Natural killer cell (primary cell): ENCODE measurements at regions not wholly inside any gene's neighbourhood (a gene's known extent, or its start where the extent isn't known, plus 50 kb on each side); places are given as distances from the start of the nearest gene placed in this dataset.
"Not testable (repeated sequence)": the region's sequence is repeated elsewhere in the genome, so short reads cannot be mapped to it uniquely, and the experiment has no call there.

ENCODE experiments used
- ATAC-seq, 3 donors: fragments of 150-1000 bp in 2 of 3; fragments of 200-7000 bp in 1 of 3; cut with Tn5 transposase; 1 replicate in 1 of 3; 2 replicates in 2 of 3; pipeline ENCODE4 v1.10.0; 2021; ENCODE audit warnings: mild to moderate bottlenecking in 2 of 3, moderate library complexity in 2 of 3
- DNase-seq, 2 donors: peaks; one replicate each; pipeline versions ENCODE4 v3.0.0 to v3.0.0-alpha.2; 2013 to 2021; ENCODE audit warnings: mixed read lengths in 1 of 2
- H3K27ac ChIP-seq: one replicate; pipeline ENCODE4 v1.5.1; 2013; ENCODE audit warnings: mild to moderate bottlenecking, low read length
- H3K27me3 ChIP-seq: one replicate; pipeline ENCODE4 v1.6.1; 2013; ENCODE audit warnings: low read length; ENCODE audit not compliant: control insufficient read depth, insufficient read depth
- H3K36me3 ChIP-seq: one replicate; pipeline ENCODE4 v1.6.1; 2013; ENCODE audit warnings: low read length; ENCODE audit not compliant: control insufficient read depth, insufficient read depth
- H3K4me1 ChIP-seq: one replicate; pipeline ENCODE4 v1.6.1; 2013; ENCODE audit warnings: low read length; ENCODE audit not compliant: control insufficient read depth, insufficient read depth
- H3K4me3 ChIP-seq: one replicate; pipeline ENCODE4 v1.5.1; 2013; ENCODE audit warnings: low read length
- H3K9me3 ChIP-seq: one replicate; pipeline ENCODE4 v1.6.1; 2013; ENCODE audit warnings: low read length; ENCODE audit not compliant: control insufficient read depth, insufficient read depth
- H3K27ac Mint-ChIP-seq, 2 donors: one replicate each; pipeline ENCODE4 v1.8.0; 2022; ENCODE audit warnings: mild to moderate bottlenecking in 2 of 2, mixed read lengths in 2 of 2, moderate library complexity in 1 of 2
- H3K27me3 Mint-ChIP-seq, 2 donors: one replicate each; pipeline ENCODE4 v1.8.0; 2022; ENCODE audit warnings: low read depth in 2 of 2, mixed read lengths in 2 of 2
- H3K36me3 Mint-ChIP-seq: one replicate; pipeline ENCODE4 v1.8.0; 2022; ENCODE audit warnings: mixed read lengths
- H3K4me1 Mint-ChIP-seq, 2 donors: one replicate each; pipeline ENCODE4 v1.8.0; 2022; ENCODE audit warnings: mixed read lengths in 2 of 2
- H3K4me3 Mint-ChIP-seq: one replicate; pipeline ENCODE4 v1.8.0; 2022; ENCODE audit warnings: mild to moderate bottlenecking, moderate library complexity, mixed read lengths
- H3K9me3 Mint-ChIP-seq, 2 donors: one replicate each; pipeline ENCODE4 v1.8.0; 2022; ENCODE audit warnings: mixed read lengths in 2 of 2
- WGBS: methylation state at CpG from one replicate; pipeline ENCODE4 v1.1.7; 2013; ENCODE audit warnings: missing lambda C conversion rate; ENCODE audit not compliant: insufficient coverage; 5-methylcytosine and 5-hydroxymethylcytosine counted together
- intact Hi-C: fragments of 100-400 bp; cut with micrococcal nuclease; formaldehyde crosslinking; loops from one replicate; pipeline ENCODE4 v1.14.2; 2022
- TF ChIP-seq, protein P1 (sequence below): fragments of 200-600 bp; IDR thresholded peaks from one replicate; pipeline ENCODE4 v1.8.0; 2022; ENCODE audit warnings: antibody characterized with exemption

- no peak for DNase-seq
- Histone ChIP-seq H3K27me3 (no peaks in the 10 kb centered on the region), H3K27ac (no peak overlapping the region), H3K36me3 (no peaks in the 10 kb centered on the region), H3K4me3 (no peak overlapping the region), H3K4me1 (no peaks in the 10 kb centered on the region), H3K9me3 (no peaks in the 10 kb centered on the region)
- intact Hi-C loops = no loop called here
- no peak for ATAC-seq
- Mint-ChIP-seq H3K27ac (no peak overlapping the region), H3K27me3 (peaks cover 0 to 6% of the 10 kb centered on the region in 2 donors), H3K36me3 (no peaks in the 10 kb centered on the region), H3K9me3 (no peaks in the 10 kb centered on the region), H3K4me1 (no peaks in the 10 kb centered on the region), H3K4me3 (no peak overlapping the region)
- TF ChIP-seq, protein P1, sequence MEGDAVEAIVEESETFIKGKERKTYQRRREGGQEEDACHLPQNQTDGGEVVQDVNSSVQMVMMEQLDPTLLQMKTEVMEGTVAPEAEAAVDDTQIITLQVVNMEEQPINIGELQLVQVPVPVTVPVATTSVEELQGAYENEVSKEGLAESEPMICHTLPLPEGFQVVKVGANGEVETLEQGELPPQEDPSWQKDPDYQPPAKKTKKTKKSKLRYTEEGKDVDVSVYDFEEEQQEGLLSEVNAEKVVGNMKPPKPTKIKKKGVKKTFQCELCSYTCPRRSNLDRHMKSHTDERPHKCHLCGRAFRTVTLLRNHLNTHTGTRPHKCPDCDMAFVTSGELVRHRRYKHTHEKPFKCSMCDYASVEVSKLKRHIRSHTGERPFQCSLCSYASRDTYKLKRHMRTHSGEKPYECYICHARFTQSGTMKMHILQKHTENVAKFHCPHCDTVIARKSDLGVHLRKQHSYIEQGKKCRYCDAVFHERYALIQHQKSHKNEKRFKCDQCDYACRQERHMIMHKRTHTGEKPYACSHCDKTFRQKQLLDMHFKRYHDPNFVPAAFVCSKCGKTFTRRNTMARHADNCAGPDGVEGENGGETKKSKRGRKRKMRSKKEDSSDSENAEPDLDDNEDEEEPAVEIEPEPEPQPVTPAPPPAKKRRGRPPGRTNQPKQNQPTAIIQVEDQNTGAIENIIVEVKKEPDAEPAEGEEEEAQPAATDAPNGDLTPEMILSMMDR = no peak
- 65% methylated on average over 19 of the region's 19 CpGs for WGBS
Measured at GRCh38 chr12:131390412-131391334, 320.2 kb upstream of the SFSWAP start.

GRCh38 chr12:131391399-131391798 lies 319.5 kb upstream of the SFSWAP start:
- H3K27me3 Mint-ChIP-seq = peaks cover 0 to 6% of the 10 kb centered on the region in 2 donors
- no peaks in the 10 kb centered on the region for H3K4me1 Mint-ChIP-seq
- peak overlapping the region in 1 of 2 donors; percentile 8 for H3K27ac Mint-ChIP-seq
- H3K9me3 ChIP-seq = no peaks in the 10 kb centered on the region
- 87% methylated on average over 10 of the region's 10 CpGs for WGBS
- H3K4me3 Mint-ChIP-seq = no peak overlapping the region
- no peaks in the 10 kb centered on the region for H3K4me1 ChIP-seq
- H3K27ac ChIP-seq = no peak overlapping the region
- TF ChIP-seq, protein P1 = no peak
- H3K36me3 Mint-ChIP-seq = no peaks in the 10 kb centered on the region
- H3K4me3 ChIP-seq = no peak overlapping the region
- ATAC-seq (no peak), DNase-seq (no peak)
- no peaks in the 10 kb centered on the region for H3K36me3 ChIP-seq
- no peaks in the 10 kb centered on the region for H3K27me3 ChIP-seq
- intact Hi-C loops = no loop called here
- no peaks in the 10 kb centered on the region for H3K9me3 Mint-ChIP-seq

GRCh38 chr12:131394752-131395151 lies 316.1 kb upstream of the SFSWAP start:
- H3K4me1 Mint-ChIP-seq, H3K27ac Mint-ChIP-seq, H3K4me1 ChIP-seq, intact Hi-C loops, ATAC-seq, H3K4me3 Mint-ChIP-seq, H3K27ac ChIP-seq, H3K36me3 ChIP-seq, DNase-seq, H3K9me3 Mint-ChIP-seq, H3K4me3 ChIP-seq, H3K27me3 Mint-ChIP-seq, H3K36me3 Mint-ChIP-seq, H3K27me3 ChIP-seq: not testable (repeated sequence)
- peaks cover 12% of the 10 kb centered on the region for H3K9me3 ChIP-seq
- 78% methylated on average over 9 of the region's 11 CpGs for WGBS

DNA sequence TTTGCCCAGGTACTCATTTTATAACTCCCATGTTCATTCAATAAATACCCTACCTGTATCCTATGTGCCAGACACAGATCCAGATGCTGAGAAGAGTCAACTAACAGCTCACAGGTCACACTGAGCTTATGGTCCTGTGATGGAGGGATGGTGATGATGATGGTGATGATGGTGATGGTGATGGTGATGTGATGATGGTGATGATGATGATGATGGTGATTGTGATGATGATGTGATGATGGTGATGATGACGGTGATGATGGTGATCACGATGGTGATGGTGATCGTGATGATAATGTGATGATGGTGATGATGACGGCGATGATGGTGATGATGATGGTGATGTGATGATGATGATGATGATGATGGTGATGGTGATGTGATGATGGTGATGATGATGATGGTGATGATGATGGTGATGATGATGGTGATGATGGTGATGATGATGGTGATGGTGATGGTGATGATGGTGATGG lies 315.6 kb upstream of the SFSWAP start:
- H3K9me3 Mint-ChIP-seq, H3K4me3 Mint-ChIP-seq, H3K36me3 ChIP-seq, H3K4me1 ChIP-seq, H3K27me3 ChIP-seq, H3K4me1 Mint-ChIP-seq, ATAC-seq, H3K36me3 Mint-ChIP-seq, intact Hi-C loops, H3K27ac ChIP-seq, H3K27me3 Mint-ChIP-seq, H3K27ac Mint-ChIP-seq, H3K4me3 ChIP-seq, DNase-seq: not testable (repeated sequence)
- peaks cover 12% of the 10 kb centered on the region for H3K9me3 ChIP-seq
- WGBS = 76% methylated on average over 5 of the region's 5 CpGs
